Epithelial cell of esophagus (primary cell): ENCODE measurements at regions not wholly inside any gene's neighbourhood (a gene's known extent, or its start where the extent isn't known, plus 50 kb on each side); places are given as distances from the start of the nearest gene placed in this dataset.
"Not testable (repeated sequence)": the region's sequence is repeated elsewhere in the genome, so short reads cannot be mapped to it uniquely, and the experiment has no call there.

ENCODE experiments used
- DNase-seq: peaks from one replicate; pipeline ENCODE4 v3.0.0; 2010; ENCODE audit warnings: low read depth
- H3K4me3 ChIP-seq: 2 replicates; pipeline ENCODE4 v1.5.1; 2011; ENCODE audit warnings: mild to moderate bottlenecking, low read length, control low read depth
- CTCF ChIP-seq: IDR thresholded peaks from 2 replicates; pipeline ENCODE4 v1.5.1; 2011; ENCODE audit warnings: low read depth, mild to moderate bottlenecking, low read length, control low read depth, inconsistent platforms; ENCODE audit not compliant: insufficient read depth; ENCODE audit errors: missing control alignments

GRCh38 chr5:125992050-125992449 lies 431.2 kb upstream of the GRAMD2B start:
- no peak overlapping the region for H3K4me3 ChIP-seq
- DNase-seq = no peak
- TF ChIP-seq CTCF = no peak

- DNase-seq, H3K4me3 ChIP-seq: not testable (repeated sequence)
Observed at GRCh38 chr5:125999271-126000030, 423.8 kb upstream of the GRAMD2B start.

- no peak overlapping the region for H3K4me3 ChIP-seq
- no peak for TF ChIP-seq CTCF
- DNase-seq = no peak
Observed at GRCh38 chr5:126000507-126000906, 422.7 kb upstream of the GRAMD2B start.

DNA sequence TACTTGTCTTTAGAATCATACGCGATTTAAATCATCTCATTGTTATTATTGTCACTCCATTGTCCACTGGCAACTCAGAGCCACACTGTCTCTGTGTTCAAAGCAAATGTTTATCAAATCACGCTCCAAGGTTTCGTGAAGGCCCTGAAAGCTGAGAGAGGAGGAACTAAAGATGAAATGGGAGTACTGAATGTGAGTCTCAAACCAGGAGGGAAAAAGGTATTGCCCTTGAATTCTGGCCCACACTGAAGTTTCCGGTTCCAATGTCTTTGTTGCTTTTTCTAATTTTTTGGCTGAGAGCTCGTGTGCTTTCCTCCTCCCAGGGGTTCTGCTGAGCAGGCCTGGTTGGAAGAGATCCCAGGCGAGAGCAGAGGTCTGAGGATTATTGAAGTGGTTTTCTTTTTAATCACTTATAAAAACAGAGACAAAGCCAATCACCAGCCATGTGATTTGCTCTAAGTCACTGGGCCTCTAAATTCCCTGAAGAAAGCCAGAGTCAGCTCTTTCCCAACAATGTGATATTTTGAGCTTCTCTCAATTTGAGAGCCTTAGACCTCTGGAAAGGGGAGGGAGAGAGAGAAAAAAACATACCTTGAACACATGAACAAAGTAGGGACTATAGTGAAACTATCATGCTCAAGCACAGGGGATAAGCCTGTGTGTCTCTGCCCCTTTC lies 420.8 kb upstream of the GRAMD2B start:
- H3K4me3 ChIP-seq = no peak overlapping the region
- no peak for DNase-seq
- no peak for TF ChIP-seq CTCF

GRCh38 chr5:126003309-126003708 lies 419.9 kb upstream of the GRAMD2B start:
- H3K4me3 ChIP-seq = no peak overlapping the region
- no peak for DNase-seq
- TF ChIP-seq CTCF = no peak

- DNase-seq = no peak
- H3K4me3 ChIP-seq = no peak overlapping the region
- no peak for TF ChIP-seq CTCF
Observed at GRCh38 chr5:126004636-126005035, 418.6 kb upstream of the GRAMD2B start.

DNA sequence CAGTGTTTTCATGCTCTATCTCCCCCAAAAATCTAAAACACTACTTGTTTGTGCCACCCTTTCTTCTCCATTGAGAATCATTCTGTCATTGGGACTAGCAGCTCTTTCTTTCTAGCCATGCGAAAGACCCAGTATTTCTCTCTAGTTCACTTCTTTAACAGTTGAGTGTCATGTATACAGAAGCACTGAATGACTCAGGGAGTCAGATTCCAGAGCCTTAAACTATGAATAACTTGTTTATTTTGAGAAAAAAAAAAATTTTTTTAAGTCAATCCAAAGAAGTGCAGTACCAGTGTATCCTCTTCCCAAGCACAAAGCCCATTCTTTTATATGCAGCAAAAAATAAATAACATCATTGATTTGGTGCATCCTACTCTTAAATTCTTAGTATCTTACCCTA lies 415.4 kb upstream of the GRAMD2B start:
- H3K4me3 ChIP-seq = no peak overlapping the region
- TF ChIP-seq CTCF = no peak
- DNase-seq = no peak
